ENCODE measurements at regions not wholly inside any gene's neighbourhood (a gene's known extent, or its start where the extent isn't known, plus 50 kb on each side); places are given as distances from the start of the nearest gene placed in this dataset.

DNA sequence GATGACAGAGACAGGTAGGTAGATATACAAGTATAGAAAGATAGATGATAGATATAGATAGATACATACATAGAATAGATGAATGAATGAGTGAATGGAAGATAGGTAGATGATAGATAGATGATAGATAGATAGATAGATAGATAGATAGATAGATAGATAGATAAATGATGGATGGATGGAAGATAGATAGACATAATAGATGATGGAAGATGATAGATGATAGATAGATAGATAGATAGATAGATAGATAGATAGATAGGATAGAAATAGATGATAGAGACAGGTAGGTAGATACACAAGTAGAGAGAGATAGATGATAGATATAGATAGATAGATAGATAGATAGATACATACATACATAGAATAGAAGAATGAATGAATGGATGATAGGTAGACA, 510.1 kb upstream of the AUTS2 start:
- no peak overlapping the region for H3K4me2 ChIP-seq
- DNase-seq (ENCODE audit: low spot score) (no peak), ATAC-seq (no peak)

More for the DNA sequence above, 510.1 kb upstream of the AUTS2 start:
- Mint-ChIP-seq H3K9me3 (peaks cover 96% of the 10 kb centered on the region), H3K36me3 (ENCODE audit: low read depth) (peaks cover 40% of the 10 kb centered on the region), H3K4me1 (no peaks in the 10 kb centered on the region), H3K27ac (no peak overlapping the region), H3K27me3 (ENCODE audit: insufficient read depth, low read depth, poor library complexity) (peaks cover 4% of the 10 kb centered on the region), H3K4me3 (no peak overlapping the region)
- Histone ChIP-seq H3K4me1 (ENCODE audit: insufficient read depth) (no peaks in the 10 kb centered on the region), H3K27ac (ENCODE audit: low read depth) (no peak overlapping the region), H3K36me3 (ENCODE audit: insufficient read depth) (no peaks in the 10 kb centered on the region), H3K79me2 (replicated peaks; ENCODE audit: insufficient read depth) (no peaks in the 10 kb centered on the region), H3K4me3 (no peak overlapping the region), H4K20me1 (replicated peaks; ENCODE audit: insufficient read depth) (no peaks in the 10 kb centered on the region), H3K9me2 (ENCODE audit: insufficient read depth) (no peaks in the 10 kb centered on the region), H2AFZ (no peak overlapping the region), H3F3A (replicated peaks; ENCODE audit: low read depth) (no peaks in the 10 kb centered on the region), H3K27me3 (ENCODE audit: insufficient read depth) (no peaks in the 10 kb centered on the region)
- TF ChIP-seq POLR2AphosphoS5 (IDR thresholded peaks at IDR 0.05; ENCODE audit: low read depth) (no peak), EZH2phosphoT487 (IDR thresholded peaks at IDR 0.05; ENCODE audit: unreplicated experiment) (no peak), EZH2 (IDR thresholded peaks at IDR 0.05; ENCODE audit: low read depth, unreplicated experiment) (no peak), NANOG (IDR thresholded peaks at IDR 0.05; ENCODE audit: borderline replicate concordance) (no peak), JUNB (IDR thresholded peaks at IDR 0.05; ENCODE audit: unreplicated experiment) (no peak), CTCF (conservative IDR thresholded peaks at IDR 0.05; ENCODE audit: low read depth in 2 of 2) (no peak), ZNF331 (CRISPR knock-in tag; IDR thresholded peaks at IDR 0.05; ENCODE audit: low read depth) (no peak), CREB1 (CRISPR knock-in tag; IDR thresholded peaks at IDR 0.05; ENCODE audit: low read depth) (no peak), ZNF114 (CRISPR knock-in tag; IDR thresholded peaks at IDR 0.05) (no peak), STAT1 (IDR thresholded peaks at IDR 0.05; ENCODE audit: unreplicated experiment) (no peak), ZNF462 (CRISPR knock-in tag; IDR thresholded peaks at IDR 0.05) (no peak)
- TF ChIP-seq, protein P1, sequence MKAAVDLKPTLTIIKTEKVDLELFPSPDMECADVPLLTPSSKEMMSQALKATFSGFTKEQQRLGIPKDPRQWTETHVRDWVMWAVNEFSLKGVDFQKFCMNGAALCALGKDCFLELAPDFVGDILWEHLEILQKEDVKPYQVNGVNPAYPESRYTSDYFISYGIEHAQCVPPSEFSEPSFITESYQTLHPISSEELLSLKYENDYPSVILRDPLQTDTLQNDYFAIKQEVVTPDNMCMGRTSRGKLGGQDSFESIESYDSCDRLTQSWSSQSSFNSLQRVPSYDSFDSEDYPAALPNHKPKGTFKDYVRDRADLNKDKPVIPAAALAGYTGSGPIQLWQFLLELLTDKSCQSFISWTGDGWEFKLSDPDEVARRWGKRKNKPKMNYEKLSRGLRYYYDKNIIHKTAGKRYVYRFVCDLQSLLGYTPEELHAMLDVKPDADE (IDR thresholded peaks at IDR 0.05): no peak
- TF ChIP-seq, protein P2, sequence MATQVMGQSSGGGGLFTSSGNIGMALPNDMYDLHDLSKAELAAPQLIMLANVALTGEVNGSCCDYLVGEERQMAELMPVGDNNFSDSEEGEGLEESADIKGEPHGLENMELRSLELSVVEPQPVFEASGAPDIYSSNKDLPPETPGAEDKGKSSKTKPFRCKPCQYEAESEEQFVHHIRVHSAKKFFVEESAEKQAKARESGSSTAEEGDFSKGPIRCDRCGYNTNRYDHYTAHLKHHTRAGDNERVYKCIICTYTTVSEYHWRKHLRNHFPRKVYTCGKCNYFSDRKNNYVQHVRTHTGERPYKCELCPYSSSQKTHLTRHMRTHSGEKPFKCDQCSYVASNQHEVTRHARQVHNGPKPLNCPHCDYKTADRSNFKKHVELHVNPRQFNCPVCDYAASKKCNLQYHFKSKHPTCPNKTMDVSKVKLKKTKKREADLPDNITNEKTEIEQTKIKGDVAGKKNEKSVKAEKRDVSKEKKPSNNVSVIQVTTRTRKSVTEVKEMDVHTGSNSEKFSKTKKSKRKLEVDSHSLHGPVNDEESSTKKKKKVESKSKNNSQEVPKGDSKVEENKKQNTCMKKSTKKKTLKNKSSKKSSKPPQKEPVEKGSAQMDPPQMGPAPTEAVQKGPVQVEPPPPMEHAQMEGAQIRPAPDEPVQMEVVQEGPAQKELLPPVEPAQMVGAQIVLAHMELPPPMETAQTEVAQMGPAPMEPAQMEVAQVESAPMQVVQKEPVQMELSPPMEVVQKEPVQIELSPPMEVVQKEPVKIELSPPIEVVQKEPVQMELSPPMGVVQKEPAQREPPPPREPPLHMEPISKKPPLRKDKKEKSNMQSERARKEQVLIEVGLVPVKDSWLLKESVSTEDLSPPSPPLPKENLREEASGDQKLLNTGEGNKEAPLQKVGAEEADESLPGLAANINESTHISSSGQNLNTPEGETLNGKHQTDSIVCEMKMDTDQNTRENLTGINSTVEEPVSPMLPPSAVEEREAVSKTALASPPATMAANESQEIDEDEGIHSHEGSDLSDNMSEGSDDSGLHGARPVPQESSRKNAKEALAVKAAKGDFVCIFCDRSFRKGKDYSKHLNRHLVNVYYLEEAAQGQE (IDR thresholded peaks at IDR 0.05; ENCODE audit: unreplicated experiment): no peak
